ENCODE measurements at regions not wholly inside any gene's neighbourhood (a gene's known extent, or its start where the extent isn't known, plus 50 kb on each side); places are given as distances from the start of the nearest gene placed in this dataset.

- H3K27me3 ChIP-seq (replicated peaks in 2 of 5; ENCODE audit: control insufficient read depth in 4 of 5, insufficient read depth in 5 of 5, low read length in 4 of 5) = no peaks in the 10 kb centered on the region
- POLR2A ChIA-PET = no interaction called here
Measured at GRCh38 chr2:146081459-146081858, 1561.5 kb upstream of the ZEB2 start.

GRCh38 chr2:146080925-146081324, 1561.0 kb upstream of the ZEB2 start:
- Histone ChIP-seq H3K9me3 (ENCODE audit: control extremely low read depth in 1 of 5, control insufficient read depth in 4 of 5, insufficient read depth in 2 of 5, low read depth in 1 of 5, low read length in 4 of 5) (no peaks in the 10 kb centered on the region), H3K27me3 (replicated peaks in 2 of 5; ENCODE audit: control insufficient read depth in 4 of 5, insufficient read depth in 5 of 5, low read length in 4 of 5) (no peaks in the 10 kb centered on the region), H3K36me3 (ENCODE audit: control insufficient read depth in 4 of 4, insufficient read depth in 4 of 4, low read length in 3 of 4) (no peaks in the 10 kb centered on the region), H3K4me1 (ENCODE audit: control extremely low read depth in 1 of 4, control insufficient read depth in 4 of 4, insufficient read depth in 4 of 4, low read length in 3 of 4) (no peaks in the 10 kb centered on the region), H3K4me3 (ENCODE audit: control insufficient read depth in 1 of 7, extremely low read depth in 1 of 7, insufficient read depth in 4 of 7, low read depth in 2 of 7, low read length in 6 of 7) (no peak overlapping the region), H3K27ac (ENCODE audit: insufficient read depth in 1 of 2, low read depth in 1 of 2, low read length in 2 of 2, poor library complexity in 1 of 2, severe bottlenecking in 2 of 2) (no peak overlapping the region)
- ChIA-PET CTCF (interaction anchor here (0.7 kb wide), 1 partner anchor 25 kb away, joined by 3 read pairs; no protein-coding TSS in a partner anchor), POLR2A (no interaction called here)
- DNase-seq = no peak
- no CpG with 5 or more reads among the region's 2 CpGs for WGBS (ENCODE audit: insufficient coverage)

More at GRCh38 chr2:146081459-146081858, 1561.5 kb upstream of the ZEB2 start:
- no peak overlapping the region for H3K4me3 ChIP-seq (ENCODE audit: control insufficient read depth in 1 of 7, extremely low read depth in 1 of 7, insufficient read depth in 4 of 7, low read depth in 2 of 7, low read length in 6 of 7)
- H3K4me1 ChIP-seq (ENCODE audit: control extremely low read depth in 1 of 4, control insufficient read depth in 4 of 4, insufficient read depth in 4 of 4, low read length in 3 of 4) = no peaks in the 10 kb centered on the region
- no peak for DNase-seq
- no peaks in the 10 kb centered on the region for H3K36me3 ChIP-seq (ENCODE audit: control insufficient read depth in 4 of 4, insufficient read depth in 4 of 4, low read length in 3 of 4)
- CTCF ChIA-PET = interaction anchor here (0.7 kb wide), 1 partner anchor 24 kb away, joined by 3 read pairs; no protein-coding TSS in a partner anchor
- WGBS (ENCODE audit: insufficient coverage) = no CpG with 5 or more reads among the region's 1 CpG
- H3K27ac ChIP-seq (ENCODE audit: insufficient read depth in 1 of 2, low read depth in 1 of 2, low read length in 2 of 2, poor library complexity in 1 of 2, severe bottlenecking in 2 of 2) = no peak overlapping the region
- H3K9me3 ChIP-seq (ENCODE audit: control extremely low read depth in 1 of 5, control insufficient read depth in 4 of 5, insufficient read depth in 2 of 5, low read depth in 1 of 5, low read length in 4 of 5) = no peaks in the 10 kb centered on the region

- DNase-seq = no peak
- no CpG with 5 or more reads among the region's 1 CpG for whole genome bisulfite sequencing (ENCODE audit: insufficient coverage)
Measured at GRCh38 chr2:146079216-146079615, 1559.3 kb upstream of the ZEB2 start.

GRCh38 chr2:146077156-146077555, 1557.2 kb upstream of the ZEB2 start:
- no CpG with 5 or more reads among the region's 1 CpG for WGBS (ENCODE audit: insufficient coverage)
- H3K4me1 ChIP-seq (ENCODE audit: control extremely low read depth in 1 of 4, control insufficient read depth in 4 of 4, insufficient read depth in 4 of 4, low read length in 3 of 4) = no peaks in the 10 kb centered on the region
- CTCF ChIA-PET = no interaction called here
- H3K4me3 ChIP-seq (ENCODE audit: control insufficient read depth in 1 of 7, extremely low read depth in 1 of 7, insufficient read depth in 4 of 7, low read depth in 2 of 7, low read length in 6 of 7) = no peak overlapping the region
- H3K27ac ChIP-seq (ENCODE audit: insufficient read depth in 1 of 2, low read depth in 1 of 2, low read length in 2 of 2, poor library complexity in 1 of 2, severe bottlenecking in 2 of 2) = no peak overlapping the region
- POLR2A ChIA-PET = no interaction called here
- no peaks in the 10 kb centered on the region for H3K36me3 ChIP-seq (ENCODE audit: control insufficient read depth in 4 of 4, insufficient read depth in 4 of 4, low read length in 3 of 4)
- no peak for DNase-seq
- H3K9me3 ChIP-seq (ENCODE audit: control extremely low read depth in 1 of 5, control insufficient read depth in 4 of 5, insufficient read depth in 2 of 5, low read depth in 1 of 5, low read length in 4 of 5) = no peaks in the 10 kb centered on the region
- no peaks in the 10 kb centered on the region for H3K27me3 ChIP-seq (replicated peaks in 2 of 5; ENCODE audit: control insufficient read depth in 4 of 5, insufficient read depth in 5 of 5, low read length in 4 of 5)

More at GRCh38 chr2:146079216-146079615, 1559.3 kb upstream of the ZEB2 start:
- no peak overlapping the region for H3K4me3 ChIP-seq (ENCODE audit: control insufficient read depth in 1 of 7, extremely low read depth in 1 of 7, insufficient read depth in 4 of 7, low read depth in 2 of 7, low read length in 6 of 7)
- ChIA-PET CTCF (no interaction called here), POLR2A (no interaction called here)
- H3K9me3 ChIP-seq (ENCODE audit: control extremely low read depth in 1 of 5, control insufficient read depth in 4 of 5, insufficient read depth in 2 of 5, low read depth in 1 of 5, low read length in 4 of 5) = no peaks in the 10 kb centered on the region
- H3K27me3 ChIP-seq (replicated peaks in 2 of 5; ENCODE audit: control insufficient read depth in 4 of 5, insufficient read depth in 5 of 5, low read length in 4 of 5) = no peaks in the 10 kb centered on the region
- H3K36me3 ChIP-seq (ENCODE audit: control insufficient read depth in 4 of 4, insufficient read depth in 4 of 4, low read length in 3 of 4) = no peaks in the 10 kb centered on the region
- H3K27ac ChIP-seq (ENCODE audit: insufficient read depth in 1 of 2, low read depth in 1 of 2, low read length in 2 of 2, poor library complexity in 1 of 2, severe bottlenecking in 2 of 2) = no peak overlapping the region
- no peaks in the 10 kb centered on the region for H3K4me1 ChIP-seq (ENCODE audit: control extremely low read depth in 1 of 4, control insufficient read depth in 4 of 4, insufficient read depth in 4 of 4, low read length in 3 of 4)

GRCh38 chr2:146068051-146068450, 1548.1 kb upstream of the ZEB2 start:
- no peak for DNase-seq
- Histone ChIP-seq H3K27me3 (replicated peaks in 2 of 5; ENCODE audit: control insufficient read depth in 4 of 5, insufficient read depth in 5 of 5, low read length in 4 of 5) (no peaks in the 10 kb centered on the region), H3K9me3 (ENCODE audit: control extremely low read depth in 1 of 5, control insufficient read depth in 4 of 5, insufficient read depth in 2 of 5, low read depth in 1 of 5, low read length in 4 of 5) (peaks cover 0 to 3% (median 0%) of the 10 kb centered on the region in 5 experiments), H3K4me3 (ENCODE audit: control insufficient read depth in 1 of 7, extremely low read depth in 1 of 7, insufficient read depth in 4 of 7, low read depth in 2 of 7, low read length in 6 of 7) (no peak overlapping the region), H3K27ac (ENCODE audit: insufficient read depth in 1 of 2, low read depth in 1 of 2, low read length in 2 of 2, poor library complexity in 1 of 2, severe bottlenecking in 2 of 2) (no peak overlapping the region), H3K36me3 (ENCODE audit: control insufficient read depth in 4 of 4, insufficient read depth in 4 of 4, low read length in 3 of 4) (no peaks in the 10 kb centered on the region), H3K4me1 (ENCODE audit: control extremely low read depth in 1 of 4, control insufficient read depth in 4 of 4, insufficient read depth in 4 of 4, low read length in 3 of 4) (no peaks in the 10 kb centered on the region)
- ChIA-PET CTCF (interaction anchor here (1.1 kb wide), 1 partner anchor 54 kb away, joined by 3 read pairs; no protein-coding TSS in a partner anchor), POLR2A (no interaction called here)

- no peaks in the 10 kb centered on the region for H3K36me3 ChIP-seq (ENCODE audit: control insufficient read depth in 4 of 4, insufficient read depth in 4 of 4, low read length in 3 of 4)
- CTCF ChIA-PET = no interaction called here
- no CpG with 5 or more reads among the region's 1 CpG for WGBS (ENCODE audit: insufficient coverage)
- peaks cover 0 to under 1% (median 0%) of the 10 kb centered on the region in 5 experiments for H3K9me3 ChIP-seq (ENCODE audit: control extremely low read depth in 1 of 5, control insufficient read depth in 4 of 5, insufficient read depth in 2 of 5, low read depth in 1 of 5, low read length in 4 of 5)
- no peak for DNase-seq
- no peaks in the 10 kb centered on the region for H3K27me3 ChIP-seq (replicated peaks in 2 of 5; ENCODE audit: control insufficient read depth in 4 of 5, insufficient read depth in 5 of 5, low read length in 4 of 5)
- no peak overlapping the region for H3K27ac ChIP-seq (ENCODE audit: insufficient read depth in 1 of 2, low read depth in 1 of 2, low read length in 2 of 2, poor library complexity in 1 of 2, severe bottlenecking in 2 of 2)
- H3K4me1 ChIP-seq (ENCODE audit: control extremely low read depth in 1 of 4, control insufficient read depth in 4 of 4, insufficient read depth in 4 of 4, low read length in 3 of 4) = no peaks in the 10 kb centered on the region
- POLR2A ChIA-PET = no interaction called here
- no peak overlapping the region for H3K4me3 ChIP-seq (ENCODE audit: control insufficient read depth in 1 of 7, extremely low read depth in 1 of 7, insufficient read depth in 4 of 7, low read depth in 2 of 7, low read length in 6 of 7)
Measured at GRCh38 chr2:146048141-146048540, 1528.2 kb upstream of the ZEB2 start.

GRCh38 chr2:146041274-146041910, 1521.5 kb upstream of the ZEB2 start:
- ChIA-PET CTCF (no interaction called here), POLR2A (no interaction called here)
- Histone ChIP-seq H3K9me3 (ENCODE audit: control extremely low read depth in 1 of 5, control insufficient read depth in 4 of 5, insufficient read depth in 2 of 5, low read depth in 1 of 5, low read length in 4 of 5) (no peaks in the 10 kb centered on the region), H3K36me3 (ENCODE audit: control insufficient read depth in 4 of 4, insufficient read depth in 4 of 4, low read length in 3 of 4) (no peaks in the 10 kb centered on the region), H3K4me1 (ENCODE audit: control extremely low read depth in 1 of 4, control insufficient read depth in 4 of 4, insufficient read depth in 4 of 4, low read length in 3 of 4) (no peaks in the 10 kb centered on the region), H3K27me3 (replicated peaks in 2 of 5; ENCODE audit: control insufficient read depth in 4 of 5, insufficient read depth in 5 of 5, low read length in 4 of 5) (no peaks in the 10 kb centered on the region), H3K27ac (ENCODE audit: insufficient read depth in 1 of 2, low read depth in 1 of 2, low read length in 2 of 2, poor library complexity in 1 of 2, severe bottlenecking in 2 of 2) (no peak overlapping the region), H3K4me3 (ENCODE audit: control insufficient read depth in 1 of 7, extremely low read depth in 1 of 7, insufficient read depth in 4 of 7, low read depth in 2 of 7, low read length in 6 of 7) (no peak overlapping the region)
- DNase-seq = no peak
- 69% methylated on average over 5 of the region's 8 CpGs for WGBS (ENCODE audit: insufficient coverage)

Measured in common myeloid progenitor, CD34-positive (primary cell).